ENCODE measurements at regions not wholly inside any gene's neighbourhood (a gene's known extent, or its start where the extent isn't known, plus 50 kb on each side); places are given as distances from the start of the nearest gene placed in this dataset.

- Mint-ChIP-seq H3K27ac (ENCODE audit: low read depth, unreplicated experiment) (no peak overlapping the region), H3K36me3 (ENCODE audit: insufficient read depth, unreplicated experiment) (no peaks in the 10 kb centered on the region), H3K9me3 (ENCODE audit: unreplicated experiment) (peaks cover under 1% of the 10 kb centered on the region), H3K4me1 (ENCODE audit: insufficient read depth, unreplicated experiment) (no peaks in the 10 kb centered on the region), H3K4me3 (ENCODE audit: unreplicated experiment) (no peak overlapping the region), H3K27me3 (ENCODE audit: insufficient read depth, unreplicated experiment) (no peaks in the 10 kb centered on the region)
- ChIA-PET CTCF (interaction anchor here (0.8 to 1.0 kb wide), 2 partner anchors 39 to 45 kb away, joined by 3 read pairs; no protein-coding TSS in a partner anchor), POLR2A (no interaction called here)
- no peak for DNase-seq (ENCODE audit: unreplicated experiment)
- no TSS peak for BruUV-seq (replicated peaks)
- no peak for TF ChIP-seq CTCF (IDR thresholded peaks at IDR 0.05; ENCODE audit: unreplicated experiment)
- intact Hi-C loops (cut with micrococcal nuclease) = no loop called here
Measured at GRCh38 chr16:79703066-79703465, 102.5 kb upstream of the MAF start.

- POLR2A ChIA-PET = no interaction called here
- CTCF ChIA-PET = no interaction called here
- BruUV-seq (replicated peaks) = no TSS peak
Measured at GRCh38 chr16:79698341-79698753, 97.8 kb upstream of the MAF start.

GRCh38 chr16:79697562-79698112, 97.1 kb upstream of the MAF start:
- no peak for TF ChIP-seq CTCF (IDR thresholded peaks at IDR 0.05; ENCODE audit: unreplicated experiment)
- BruUV-seq (replicated peaks) = no TSS peak
- H3K27ac Mint-ChIP-seq (ENCODE audit: low read depth, unreplicated experiment) = no peak overlapping the region
- POLR2A ChIA-PET = no interaction called here
- no peaks in the 10 kb centered on the region for H3K27me3 Mint-ChIP-seq (ENCODE audit: insufficient read depth, unreplicated experiment)
- peaks cover 21% of the 10 kb centered on the region for H3K9me3 Mint-ChIP-seq (ENCODE audit: unreplicated experiment)
- DNase-seq (ENCODE audit: unreplicated experiment) = no peak
- H3K4me1 Mint-ChIP-seq (ENCODE audit: insufficient read depth, unreplicated experiment) = no peaks in the 10 kb centered on the region
- CTCF ChIA-PET = interaction anchor here (0.7 kb wide), 2 partner anchors 43 to 682 kb away, joined by 3 to 4 read pairs; no protein-coding TSS in a partner anchor
- intact Hi-C loops (cut with micrococcal nuclease) = no loop called here
- no peaks in the 10 kb centered on the region for H3K36me3 Mint-ChIP-seq (ENCODE audit: insufficient read depth, unreplicated experiment)
- H3K4me3 Mint-ChIP-seq (ENCODE audit: unreplicated experiment) = no peak overlapping the region

More at GRCh38 chr16:79698341-79698753, 97.8 kb upstream of the MAF start:
- Mint-ChIP-seq H3K9me3 (ENCODE audit: unreplicated experiment) (peaks cover 19% of the 10 kb centered on the region), H3K36me3 (ENCODE audit: insufficient read depth, unreplicated experiment) (no peaks in the 10 kb centered on the region), H3K27ac (ENCODE audit: low read depth, unreplicated experiment) (no peak overlapping the region), H3K4me3 (ENCODE audit: unreplicated experiment) (no peak overlapping the region), H3K27me3 (ENCODE audit: insufficient read depth, unreplicated experiment) (no peaks in the 10 kb centered on the region), H3K4me1 (ENCODE audit: insufficient read depth, unreplicated experiment) (no peaks in the 10 kb centered on the region)
- TF ChIP-seq CTCF (IDR thresholded peaks at IDR 0.05; ENCODE audit: unreplicated experiment) = no peak
- intact Hi-C loops (cut with micrococcal nuclease) = no loop called here
- no peak for DNase-seq (ENCODE audit: unreplicated experiment)

- DNase-seq (ENCODE audit: unreplicated experiment) = no peak
- POLR2A ChIA-PET = interaction anchor here (0.7 kb wide), 1 partner anchor 62 kb away, joined by 3 read pairs; no protein-coding TSS in a partner anchor
- H3K36me3 Mint-ChIP-seq (ENCODE audit: insufficient read depth, unreplicated experiment) = no peaks in the 10 kb centered on the region
- BruUV-seq (replicated peaks) = no TSS peak
- H3K27me3 Mint-ChIP-seq (ENCODE audit: insufficient read depth, unreplicated experiment) = no peaks in the 10 kb centered on the region
- intact Hi-C loops (cut with micrococcal nuclease) = no loop called here
- no peak overlapping the region for H3K4me3 Mint-ChIP-seq (ENCODE audit: unreplicated experiment)
- no peak overlapping the region for H3K27ac Mint-ChIP-seq (ENCODE audit: low read depth, unreplicated experiment)
- TF ChIP-seq CTCF (IDR thresholded peaks at IDR 0.05; ENCODE audit: unreplicated experiment) = no peak
- peaks cover 11% of the 10 kb centered on the region for H3K9me3 Mint-ChIP-seq (ENCODE audit: unreplicated experiment)
- CTCF ChIA-PET = no interaction called here
- peaks cover 5% of the 10 kb centered on the region for H3K4me1 Mint-ChIP-seq (ENCODE audit: insufficient read depth, unreplicated experiment)
Measured at GRCh38 chr16:79691007-79691406, 90.5 kb upstream of the MAF start.

Data from MCF 10A (cell line).